ENCODE measurements at regions not wholly inside any gene's neighbourhood (a gene's known extent, or its start where the extent isn't known, plus 50 kb on each side); places are given as distances from the start of the nearest gene placed in this dataset.

DNA sequence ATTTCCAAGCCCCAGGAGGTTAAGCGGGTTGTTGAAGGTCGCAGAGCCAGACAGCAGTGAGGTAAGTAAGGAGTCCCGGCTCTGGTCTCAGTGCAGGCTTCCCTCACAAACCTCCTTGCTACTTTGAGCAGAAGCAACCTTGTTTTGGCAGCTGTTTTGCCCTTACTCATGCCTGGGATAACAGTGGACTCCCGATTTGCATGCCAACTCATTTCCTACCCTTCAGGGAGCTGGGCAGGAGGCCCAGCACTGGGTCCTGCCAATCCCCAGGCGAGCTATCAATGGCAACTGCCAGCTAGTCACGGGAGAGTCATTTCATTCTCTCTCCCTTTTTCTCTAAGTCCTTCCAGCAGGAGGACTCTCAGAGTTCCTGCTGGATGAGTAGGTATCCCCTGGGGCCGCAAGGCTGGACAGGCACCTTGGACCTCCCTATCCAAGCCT lies 72.0 kb upstream of the KSR1 start:
- no peak for DNase-seq (ENCODE audit: low spot score)

GRCh38 chr17:27384726-27385125 lies 71.5 kb upstream of the KSR1 start:
- DNase-seq (ENCODE audit: low spot score), result no peak
- no peak for TF ChIP-seq CTCF (IDR thresholded peaks at IDR 0.05; ENCODE audit: extremely low read depth, missing control alignments)

More for the DNA sequence above, 72.0 kb upstream of the KSR1 start:
- no peak for TF ChIP-seq CTCF (IDR thresholded peaks at IDR 0.05; ENCODE audit: extremely low read depth, missing control alignments)

GRCh38 chr17:27385626-27386025 lies 70.6 kb upstream of the KSR1 start:
- no peak for TF ChIP-seq CTCF (IDR thresholded peaks at IDR 0.05; ENCODE audit: extremely low read depth, missing control alignments)
- DNase-seq (ENCODE audit: low spot score), result no peak

DNA sequence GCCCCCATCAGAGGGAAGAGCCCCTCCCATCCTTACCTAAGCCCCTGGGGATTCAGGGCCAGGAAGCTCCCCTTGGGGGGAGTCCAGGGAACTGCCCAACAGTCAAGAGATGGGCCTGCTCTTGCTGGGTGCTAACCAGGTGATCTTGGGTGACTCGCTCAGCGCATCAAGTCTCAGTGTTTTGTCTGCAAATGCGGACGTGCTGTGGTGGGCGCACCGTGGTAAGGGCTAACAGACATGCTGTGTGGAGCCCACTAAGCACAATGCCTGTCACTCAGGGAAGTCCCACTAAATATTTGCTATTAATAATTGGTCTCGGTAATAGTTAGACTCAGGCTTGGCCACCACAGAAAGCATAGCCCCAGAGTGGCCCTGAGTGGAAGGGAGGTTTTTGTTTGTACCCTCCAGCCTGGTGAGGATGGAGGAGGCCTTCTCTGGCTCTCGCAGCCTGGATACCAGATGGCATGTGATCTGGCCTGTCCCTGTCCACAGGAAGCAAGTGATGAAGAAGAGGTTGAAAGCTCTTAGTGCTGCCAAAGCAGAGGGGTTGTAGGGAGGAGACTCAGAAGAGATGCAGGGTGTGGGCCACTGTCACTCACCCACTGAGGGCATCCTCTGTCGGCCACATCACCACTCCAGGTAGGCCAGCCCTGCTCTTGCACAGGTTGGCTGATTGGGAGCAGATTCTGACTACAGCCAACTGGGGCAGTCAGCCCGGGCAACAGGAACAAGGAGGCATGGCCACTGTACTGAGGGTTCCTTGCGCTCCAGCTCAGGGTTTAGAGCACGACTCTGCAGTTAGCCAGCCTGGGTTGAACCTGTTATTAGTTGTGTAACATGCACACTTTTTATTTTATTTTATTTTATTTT lies 69.8 kb upstream of the KSR1 start:
- TF ChIP-seq CTCF (IDR thresholded peaks at IDR 0.05; ENCODE audit: extremely low read depth, missing control alignments), result no peak
- DNase-seq (ENCODE audit: low spot score), result no peak

DNA sequence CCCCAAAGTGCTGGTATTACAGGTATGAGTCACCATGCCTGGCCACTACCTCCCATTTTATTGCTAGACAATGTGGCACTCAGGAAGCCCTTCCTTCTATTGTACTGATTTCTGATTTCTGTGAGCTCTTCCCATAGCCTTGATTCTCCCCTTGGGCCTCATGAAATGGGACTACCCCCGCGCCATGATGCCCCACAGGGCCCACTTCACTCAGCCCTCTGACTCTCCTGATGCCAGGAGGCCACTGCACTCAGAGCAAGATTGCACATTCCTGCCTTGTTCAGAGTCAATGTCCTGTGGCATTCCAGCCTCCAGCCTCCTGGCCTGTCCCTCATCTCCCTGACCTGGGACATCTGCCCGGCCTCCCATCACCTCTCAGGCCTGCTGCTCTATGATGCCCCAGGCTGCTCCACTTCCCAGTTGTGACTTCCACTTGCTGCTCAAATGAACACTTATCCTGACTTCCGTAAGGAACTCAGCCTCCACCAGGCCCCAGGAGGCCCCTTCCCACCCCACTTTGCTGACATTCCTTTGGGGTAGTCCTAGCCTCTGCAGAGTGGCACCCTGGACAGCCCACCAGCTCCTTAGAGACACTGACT lies 66.6 kb upstream of the KSR1 start:
- no peak for TF ChIP-seq CTCF (IDR thresholded peaks at IDR 0.05; ENCODE audit: extremely low read depth, missing control alignments)
- DNase-seq (ENCODE audit: low spot score), result no peak

GRCh38 chr17:27390540-27390939 lies 65.7 kb upstream of the KSR1 start:
- no peak for TF ChIP-seq CTCF (IDR thresholded peaks at IDR 0.05; ENCODE audit: extremely low read depth, missing control alignments)
- DNase-seq (ENCODE audit: low spot score), result no peak

DNA sequence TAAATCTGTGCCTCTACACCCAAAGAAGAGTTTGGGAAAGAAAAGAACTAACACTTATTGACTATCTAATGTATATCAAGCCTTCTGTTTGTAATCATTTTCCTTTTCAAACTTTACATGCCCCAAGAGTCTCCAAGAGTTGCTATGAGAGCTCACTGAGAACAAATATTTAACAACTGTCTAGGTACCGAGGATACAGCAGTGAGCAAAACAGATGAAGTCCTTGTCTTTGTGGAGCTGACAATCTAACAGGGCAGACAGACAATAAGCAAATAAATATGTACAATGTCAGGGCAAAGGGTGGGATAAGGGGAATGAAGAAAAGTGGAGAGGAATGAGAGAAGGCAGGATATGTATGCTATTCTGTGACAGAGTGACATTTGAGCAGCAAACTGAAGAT lies 64.8 kb upstream of the KSR1 start:
- DNase-seq (ENCODE audit: low spot score), result no peak
- TF ChIP-seq CTCF (IDR thresholded peaks at IDR 0.05; ENCODE audit: extremely low read depth, missing control alignments), result no peak
